ENCODE measurements at regions not wholly inside any gene's neighbourhood (a gene's known extent, or its start where the extent isn't known, plus 50 kb on each side); places are given as distances from the start of the nearest gene placed in this dataset.

DNA sequence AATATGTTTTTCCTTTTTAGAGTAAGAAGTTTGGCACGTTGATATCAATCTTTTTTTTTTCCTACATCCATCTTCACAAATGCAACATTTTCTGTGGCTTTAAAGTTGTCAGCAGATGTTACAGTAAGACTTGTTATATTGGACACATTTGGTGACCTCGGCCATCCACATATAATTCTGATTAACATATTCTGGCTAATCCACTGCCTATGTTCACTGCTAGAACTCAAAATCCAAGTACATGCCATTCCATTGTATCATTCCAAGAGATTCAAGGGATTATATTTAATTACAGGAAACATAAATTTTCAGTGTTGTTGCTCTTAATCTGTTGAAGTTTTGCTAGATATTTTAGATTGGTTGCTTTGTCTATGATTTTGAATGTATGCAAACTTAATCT is 367.6 kb downstream of the TENT5A start:
- no peaks in the 10 kb centered on the region for H3K27me3 Mint-ChIP-seq (ENCODE audit: insufficient read depth, low read depth, poor library complexity)
- ATAC-seq (no peak), DNase-seq (ENCODE audit: low spot score) (no peak)
- H4K20me1 ChIP-seq (replicated peaks; ENCODE audit: insufficient read depth), result no peaks in the 10 kb centered on the region
- no peak overlapping the region for H3K4me3 Mint-ChIP-seq
- no peak overlapping the region for H3K4me3 ChIP-seq
- no peaks in the 10 kb centered on the region for H3K79me2 ChIP-seq (replicated peaks; ENCODE audit: insufficient read depth)
- H3K36me3 Mint-ChIP-seq (ENCODE audit: low read depth), result no peaks in the 10 kb centered on the region
- no peaks in the 10 kb centered on the region for H3K4me1 Mint-ChIP-seq
- H3K27ac ChIP-seq (ENCODE audit: low read depth), result no peak overlapping the region
- no peaks in the 10 kb centered on the region for H3K9me2 ChIP-seq (ENCODE audit: insufficient read depth)
- no peaks in the 10 kb centered on the region for H3K9me3 Mint-ChIP-seq
- TF ChIP-seq, protein P1, sequence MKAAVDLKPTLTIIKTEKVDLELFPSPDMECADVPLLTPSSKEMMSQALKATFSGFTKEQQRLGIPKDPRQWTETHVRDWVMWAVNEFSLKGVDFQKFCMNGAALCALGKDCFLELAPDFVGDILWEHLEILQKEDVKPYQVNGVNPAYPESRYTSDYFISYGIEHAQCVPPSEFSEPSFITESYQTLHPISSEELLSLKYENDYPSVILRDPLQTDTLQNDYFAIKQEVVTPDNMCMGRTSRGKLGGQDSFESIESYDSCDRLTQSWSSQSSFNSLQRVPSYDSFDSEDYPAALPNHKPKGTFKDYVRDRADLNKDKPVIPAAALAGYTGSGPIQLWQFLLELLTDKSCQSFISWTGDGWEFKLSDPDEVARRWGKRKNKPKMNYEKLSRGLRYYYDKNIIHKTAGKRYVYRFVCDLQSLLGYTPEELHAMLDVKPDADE (IDR thresholded peaks at IDR 0.05), result no peak
- TF ChIP-seq, protein P2, sequence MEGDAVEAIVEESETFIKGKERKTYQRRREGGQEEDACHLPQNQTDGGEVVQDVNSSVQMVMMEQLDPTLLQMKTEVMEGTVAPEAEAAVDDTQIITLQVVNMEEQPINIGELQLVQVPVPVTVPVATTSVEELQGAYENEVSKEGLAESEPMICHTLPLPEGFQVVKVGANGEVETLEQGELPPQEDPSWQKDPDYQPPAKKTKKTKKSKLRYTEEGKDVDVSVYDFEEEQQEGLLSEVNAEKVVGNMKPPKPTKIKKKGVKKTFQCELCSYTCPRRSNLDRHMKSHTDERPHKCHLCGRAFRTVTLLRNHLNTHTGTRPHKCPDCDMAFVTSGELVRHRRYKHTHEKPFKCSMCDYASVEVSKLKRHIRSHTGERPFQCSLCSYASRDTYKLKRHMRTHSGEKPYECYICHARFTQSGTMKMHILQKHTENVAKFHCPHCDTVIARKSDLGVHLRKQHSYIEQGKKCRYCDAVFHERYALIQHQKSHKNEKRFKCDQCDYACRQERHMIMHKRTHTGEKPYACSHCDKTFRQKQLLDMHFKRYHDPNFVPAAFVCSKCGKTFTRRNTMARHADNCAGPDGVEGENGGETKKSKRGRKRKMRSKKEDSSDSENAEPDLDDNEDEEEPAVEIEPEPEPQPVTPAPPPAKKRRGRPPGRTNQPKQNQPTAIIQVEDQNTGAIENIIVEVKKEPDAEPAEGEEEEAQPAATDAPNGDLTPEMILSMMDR (conservative IDR thresholded peaks at IDR 0.05; ENCODE audit: low read depth in 2 of 2), result no peak
- TF ChIP-seq, protein P3, sequence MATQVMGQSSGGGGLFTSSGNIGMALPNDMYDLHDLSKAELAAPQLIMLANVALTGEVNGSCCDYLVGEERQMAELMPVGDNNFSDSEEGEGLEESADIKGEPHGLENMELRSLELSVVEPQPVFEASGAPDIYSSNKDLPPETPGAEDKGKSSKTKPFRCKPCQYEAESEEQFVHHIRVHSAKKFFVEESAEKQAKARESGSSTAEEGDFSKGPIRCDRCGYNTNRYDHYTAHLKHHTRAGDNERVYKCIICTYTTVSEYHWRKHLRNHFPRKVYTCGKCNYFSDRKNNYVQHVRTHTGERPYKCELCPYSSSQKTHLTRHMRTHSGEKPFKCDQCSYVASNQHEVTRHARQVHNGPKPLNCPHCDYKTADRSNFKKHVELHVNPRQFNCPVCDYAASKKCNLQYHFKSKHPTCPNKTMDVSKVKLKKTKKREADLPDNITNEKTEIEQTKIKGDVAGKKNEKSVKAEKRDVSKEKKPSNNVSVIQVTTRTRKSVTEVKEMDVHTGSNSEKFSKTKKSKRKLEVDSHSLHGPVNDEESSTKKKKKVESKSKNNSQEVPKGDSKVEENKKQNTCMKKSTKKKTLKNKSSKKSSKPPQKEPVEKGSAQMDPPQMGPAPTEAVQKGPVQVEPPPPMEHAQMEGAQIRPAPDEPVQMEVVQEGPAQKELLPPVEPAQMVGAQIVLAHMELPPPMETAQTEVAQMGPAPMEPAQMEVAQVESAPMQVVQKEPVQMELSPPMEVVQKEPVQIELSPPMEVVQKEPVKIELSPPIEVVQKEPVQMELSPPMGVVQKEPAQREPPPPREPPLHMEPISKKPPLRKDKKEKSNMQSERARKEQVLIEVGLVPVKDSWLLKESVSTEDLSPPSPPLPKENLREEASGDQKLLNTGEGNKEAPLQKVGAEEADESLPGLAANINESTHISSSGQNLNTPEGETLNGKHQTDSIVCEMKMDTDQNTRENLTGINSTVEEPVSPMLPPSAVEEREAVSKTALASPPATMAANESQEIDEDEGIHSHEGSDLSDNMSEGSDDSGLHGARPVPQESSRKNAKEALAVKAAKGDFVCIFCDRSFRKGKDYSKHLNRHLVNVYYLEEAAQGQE (IDR thresholded peaks at IDR 0.05; ENCODE audit: unreplicated experiment), result no peak
- TF ChIP-seq CREB1 (CRISPR knock-in tag; IDR thresholded peaks at IDR 0.05; ENCODE audit: low read depth), result no peak
- no peak for TF ChIP-seq EZH2 (IDR thresholded peaks at IDR 0.05; ENCODE audit: low read depth, unreplicated experiment)
- TF ChIP-seq ZNF114 (CRISPR knock-in tag; IDR thresholded peaks at IDR 0.05), result no peak
- no peak for TF ChIP-seq POLR2AphosphoS5 (IDR thresholded peaks at IDR 0.05; ENCODE audit: low read depth)
- no peak for TF ChIP-seq STAT1 (IDR thresholded peaks at IDR 0.05; ENCODE audit: unreplicated experiment)
- no peak for TF ChIP-seq JUNB (IDR thresholded peaks at IDR 0.05; ENCODE audit: unreplicated experiment)
- no peak for TF ChIP-seq NANOG (IDR thresholded peaks at IDR 0.05; ENCODE audit: borderline replicate concordance)
- TF ChIP-seq ZNF331 (CRISPR knock-in tag; IDR thresholded peaks at IDR 0.05; ENCODE audit: low read depth), result no peak
- TF ChIP-seq, protein P4, sequence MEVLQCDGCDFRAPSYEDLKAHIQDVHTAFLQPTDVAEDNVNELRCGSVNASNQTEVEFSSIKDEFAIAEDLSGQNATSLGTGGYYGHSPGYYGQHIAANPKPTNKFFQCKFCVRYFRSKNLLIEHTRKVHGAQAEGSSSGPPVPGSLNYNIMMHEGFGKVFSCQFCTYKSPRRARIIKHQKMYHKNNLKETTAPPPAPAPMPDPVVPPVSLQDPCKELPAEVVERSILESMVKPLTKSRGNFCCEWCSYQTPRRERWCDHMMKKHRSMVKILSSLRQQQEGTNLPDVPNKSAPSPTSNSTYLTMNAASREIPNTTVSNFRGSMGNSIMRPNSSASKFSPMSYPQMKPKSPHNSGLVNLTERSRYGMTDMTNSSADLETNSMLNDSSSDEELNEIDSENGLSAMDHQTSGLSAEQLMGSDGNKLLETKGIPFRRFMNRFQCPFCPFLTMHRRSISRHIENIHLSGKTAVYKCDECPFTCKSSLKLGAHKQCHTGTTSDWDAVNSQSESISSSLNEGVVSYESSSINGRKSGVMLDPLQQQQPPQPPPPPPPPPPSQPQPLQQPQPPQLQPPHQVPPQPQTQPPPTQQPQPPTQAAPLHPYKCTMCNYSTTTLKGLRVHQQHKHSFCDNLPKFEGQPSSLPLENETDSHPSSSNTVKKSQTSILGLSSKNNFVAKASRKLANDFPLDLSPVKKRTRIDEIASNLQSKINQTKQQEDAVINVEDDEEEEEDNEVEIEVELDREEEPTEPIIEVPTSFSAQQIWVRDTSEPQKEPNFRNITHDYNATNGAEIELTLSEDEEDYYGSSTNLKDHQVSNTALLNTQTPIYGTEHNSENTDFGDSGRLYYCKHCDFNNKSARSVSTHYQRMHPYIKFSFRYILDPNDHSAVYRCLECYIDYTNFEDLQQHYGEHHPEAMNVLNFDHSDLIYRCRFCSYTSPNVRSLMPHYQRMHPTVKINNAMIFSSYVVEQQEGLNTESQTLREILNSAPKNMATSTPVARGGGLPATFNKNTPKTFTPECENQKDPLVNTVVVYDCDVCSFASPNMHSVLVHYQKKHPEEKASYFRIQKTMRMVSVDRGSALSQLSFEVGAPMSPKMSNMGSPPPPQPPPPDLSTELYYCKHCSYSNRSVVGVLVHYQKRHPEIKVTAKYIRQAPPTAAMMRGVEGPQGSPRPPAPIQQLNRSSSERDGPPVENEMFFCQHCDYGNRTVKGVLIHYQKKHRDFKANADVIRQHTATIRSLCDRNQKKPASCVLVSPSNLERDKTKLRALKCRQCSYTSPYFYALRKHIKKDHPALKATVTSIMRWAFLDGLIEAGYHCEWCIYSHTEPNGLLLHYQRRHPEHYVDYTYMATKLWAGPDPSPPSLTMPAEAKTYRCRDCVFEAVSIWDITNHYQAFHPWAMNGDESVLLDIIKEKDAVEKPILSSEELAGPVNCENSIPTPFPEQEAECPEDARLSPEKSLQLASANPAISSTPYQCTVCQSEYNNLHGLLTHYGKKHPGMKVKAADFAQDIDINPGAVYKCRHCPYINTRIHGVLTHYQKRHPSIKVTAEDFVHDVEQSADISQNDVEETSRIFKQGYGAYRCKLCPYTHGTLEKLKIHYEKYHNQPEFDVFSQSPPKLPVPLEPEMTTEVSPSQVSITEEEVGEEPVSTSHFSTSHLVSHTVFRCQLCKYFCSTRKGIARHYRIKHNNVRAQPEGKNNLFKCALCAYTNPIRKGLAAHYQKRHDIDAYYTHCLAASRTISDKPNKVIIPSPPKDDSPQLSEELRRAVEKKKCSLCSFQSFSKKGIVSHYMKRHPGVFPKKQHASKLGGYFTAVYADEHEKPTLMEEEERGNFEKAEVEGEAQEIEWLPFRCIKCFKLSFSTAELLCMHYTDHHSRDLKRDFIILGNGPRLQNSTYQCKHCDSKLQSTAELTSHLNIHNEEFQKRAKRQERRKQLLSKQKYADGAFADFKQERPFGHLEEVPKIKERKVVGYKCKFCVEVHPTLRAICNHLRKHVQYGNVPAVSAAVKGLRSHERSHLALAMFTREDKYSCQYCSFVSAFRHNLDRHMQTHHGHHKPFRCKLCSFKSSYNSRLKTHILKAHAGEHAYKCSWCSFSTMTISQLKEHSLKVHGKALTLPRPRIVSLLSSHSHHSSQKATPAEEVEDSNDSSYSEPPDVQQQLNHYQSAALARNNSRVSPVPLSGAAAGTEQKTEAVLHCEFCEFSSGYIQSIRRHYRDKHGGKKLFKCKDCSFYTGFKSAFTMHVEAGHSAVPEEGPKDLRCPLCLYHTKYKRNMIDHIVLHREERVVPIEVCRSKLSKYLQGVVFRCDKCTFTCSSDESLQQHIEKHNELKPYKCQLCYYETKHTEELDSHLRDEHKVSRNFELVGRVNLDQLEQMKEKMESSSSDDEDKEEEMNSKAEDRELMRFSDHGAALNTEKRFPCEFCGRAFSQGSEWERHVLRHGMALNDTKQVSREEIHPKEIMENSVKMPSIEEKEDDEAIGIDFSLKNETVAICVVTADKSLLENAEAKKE (CRISPR knock-in tag; IDR thresholded peaks at IDR 0.05), result no peak
- no peak for TF ChIP-seq EZH2phosphoT487 (IDR thresholded peaks at IDR 0.05; ENCODE audit: unreplicated experiment)
- no peaks in the 10 kb centered on the region for H3F3A ChIP-seq (replicated peaks; ENCODE audit: low read depth)
- H3K4me1 ChIP-seq (ENCODE audit: insufficient read depth), result no peaks in the 10 kb centered on the region
- H3K4me2 ChIP-seq, result no peak overlapping the region
- H3K36me3 ChIP-seq (ENCODE audit: insufficient read depth), result no peaks in the 10 kb centered on the region
- no peak overlapping the region for H3K27ac Mint-ChIP-seq
- H2AFZ ChIP-seq, result no peak overlapping the region
- no peaks in the 10 kb centered on the region for H3K27me3 ChIP-seq (ENCODE audit: insufficient read depth)

Data from GM23338 (cell line).